CD14-positive monocyte (primary cell): ENCODE measurements at regions not wholly inside any gene's neighbourhood (a gene's known extent, or its start where the extent isn't known, plus 50 kb on each side); places are given as distances from the start of the nearest gene placed in this dataset.

Experiments
- DNase-seq, 3 donors: peaks; one replicate each; pipeline ENCODE4 v3.0.0-alpha.2; 2011 to 2022
- H2AFZ ChIP-seq: 2 replicates; pipeline ENCODE4 v1.6.0; 2012; ENCODE audit warnings: mild to moderate bottlenecking, low read depth, low read length, inconsistent platforms; ENCODE audit not compliant: insufficient read depth, poor library complexity, severe bottlenecking
- H3K27ac ChIP-seq, 2 donors: 1 replicate in 1 of 2; 2 replicates in 1 of 2; pipeline ENCODE4 v1.5.1; 2012 to 2013; ENCODE audit warnings: low read length in 2 of 2, control low read depth in 1 of 2, inconsistent platforms in 1 of 2, low read depth in 1 of 2, mild to moderate bottlenecking in 1 of 2
- H3K27me3 ChIP-seq, 2 donors: one replicate each; pipeline versions ENCODE4 v1.6.0 to v1.6.1; 2011 to 2013; ENCODE audit warnings: low read length in 2 of 2; ENCODE audit not compliant: control insufficient read depth in 2 of 2, insufficient read depth in 2 of 2
- H3K36me3 ChIP-seq, 2 donors: replicated peaks in 1 of 2; 1 replicate in 1 of 2; 2 replicates in 1 of 2; pipeline versions ENCODE4 v1.5.1 to v1.6.1; 2012 to 2013; ENCODE audit warnings: low read length in 2 of 2, control low read depth in 1 of 2, inconsistent platforms in 1 of 2, mild to moderate bottlenecking in 1 of 2; ENCODE audit not compliant: insufficient read depth in 2 of 2, control insufficient read depth in 1 of 2
- H3K4me1 ChIP-seq, 2 donors: 1 replicate in 1 of 2; 2 replicates in 1 of 2; pipeline versions ENCODE4 v1.5.1 to v1.6.1; 2012 to 2013; ENCODE audit warnings: low read length in 2 of 2, control low read depth in 1 of 2, inconsistent platforms in 1 of 2, mild to moderate bottlenecking in 1 of 2, moderate library complexity in 1 of 2; ENCODE audit not compliant: insufficient read depth in 2 of 2, control insufficient read depth in 1 of 2
- H3K4me2 ChIP-seq: replicated peaks from 2 replicates; pipeline ENCODE3; 2012; ENCODE audit warnings: low read length, moderate library complexity, mild to moderate bottlenecking; ENCODE audit not compliant: poor library complexity, severe bottlenecking; ENCODE audit errors: extremely low read depth
- H3K4me3 ChIP-seq, 3 experiments: fragments of 200-600 bp in 1 of 3; sonication (generic) in 1 of 3; replicated peaks in 1 of 3; 1 replicate in 2 of 3; 2 replicates in 1 of 3; pipeline ENCODE4 v1.5.1; 2011 to 2013; ENCODE audit warnings: low read length in 3 of 3, mild to moderate bottlenecking in 3 of 3, control low read depth in 2 of 3, low read depth in 2 of 3, inconsistent platforms in 1 of 3, moderate library complexity in 1 of 3
- H3K79me2 ChIP-seq: 2 replicates; pipeline ENCODE4 v1.6.0; 2012; ENCODE audit warnings: mild to moderate bottlenecking, control low read depth, inconsistent platforms, low read length, moderate library complexity; ENCODE audit not compliant: insufficient read depth
- H3K9ac ChIP-seq: 2 replicates; pipeline ENCODE4 v1.6.0; 2017; ENCODE audit warnings: low read length, mild to moderate bottlenecking; ENCODE audit not compliant: insufficient read depth, poor library complexity, severe bottlenecking
- H3K9me3 ChIP-seq, 2 donors: replicated peaks in 1 of 2; 1 replicate in 1 of 2; 2 replicates in 1 of 2; pipeline versions ENCODE4 v1.5.1 to v1.6.1; 2012 to 2013; ENCODE audit warnings: low read length in 2 of 2, control low read depth in 1 of 2; ENCODE audit not compliant: control insufficient read depth in 1 of 2, insufficient read depth in 1 of 2
- H4K20me1 ChIP-seq: 2 replicates; pipeline ENCODE4 v1.6.0; 2012; ENCODE audit warnings: mild to moderate bottlenecking, low read length, control low read depth, moderate library complexity; ENCODE audit not compliant: insufficient read depth
- H3K27ac Mint-ChIP-seq, 7 donors: one replicate each; pipeline ENCODE4 v1.8.0; 2020; ENCODE audit warnings: mild to moderate bottlenecking in 7 of 7, mixed read lengths in 7 of 7, moderate library complexity in 6 of 7, inconsistent platforms in 2 of 7
- H3K27me3 Mint-ChIP-seq, 3 donors: one replicate each; pipeline ENCODE4 v1.8.0; 2021 to 2022; ENCODE audit warnings: low read depth in 3 of 3, mild to moderate bottlenecking in 3 of 3, mixed read lengths in 3 of 3, moderate library complexity in 3 of 3, inconsistent platforms in 1 of 3
- H3K36me3 Mint-ChIP-seq, 2 donors: one replicate each; pipeline ENCODE4 v1.8.0; 2020; ENCODE audit warnings: mixed read lengths in 2 of 2, inconsistent platforms in 1 of 2, mild to moderate bottlenecking in 1 of 2
- H3K4me1 Mint-ChIP-seq: one replicate; pipeline ENCODE4 v1.8.0; 2020; ENCODE audit warnings: mild to moderate bottlenecking, mixed read lengths
- H3K4me3 Mint-ChIP-seq, 2 donors: one replicate each; pipeline ENCODE4 v1.8.0; 2020; ENCODE audit warnings: mild to moderate bottlenecking in 2 of 2, mixed read lengths in 2 of 2, moderate library complexity in 1 of 2
- H3K9me3 Mint-ChIP-seq, 7 donors: one replicate each; pipeline ENCODE4 v1.8.0; 2020 to 2022; ENCODE audit warnings: mixed read lengths in 7 of 7, mild to moderate bottlenecking in 6 of 7, moderate library complexity in 6 of 7, inconsistent platforms in 2 of 7
- WGBS: methylation state at CpG from one replicate; pipeline ENCODE4 v1.1.5; 2013; ENCODE audit warnings: missing lambda C conversion rate; ENCODE audit not compliant: insufficient coverage; 5-methylcytosine and 5-hydroxymethylcytosine counted together
- intact Hi-C, 2 donors: fragments of 100-400 bp; cut with micrococcal nuclease; formaldehyde crosslinking; loops; one replicate each; pipeline versions ENCODE4 v1.15.0 to v1.15.1; 2023
- TF ChIP-seq, protein P1 (sequence below): fragments of 200-600 bp; IDR thresholded peaks from one replicate; pipeline ENCODE4 v1.8.0; 2022; ENCODE audit warnings: antibody characterized with exemption, mild to moderate bottlenecking

DNA sequence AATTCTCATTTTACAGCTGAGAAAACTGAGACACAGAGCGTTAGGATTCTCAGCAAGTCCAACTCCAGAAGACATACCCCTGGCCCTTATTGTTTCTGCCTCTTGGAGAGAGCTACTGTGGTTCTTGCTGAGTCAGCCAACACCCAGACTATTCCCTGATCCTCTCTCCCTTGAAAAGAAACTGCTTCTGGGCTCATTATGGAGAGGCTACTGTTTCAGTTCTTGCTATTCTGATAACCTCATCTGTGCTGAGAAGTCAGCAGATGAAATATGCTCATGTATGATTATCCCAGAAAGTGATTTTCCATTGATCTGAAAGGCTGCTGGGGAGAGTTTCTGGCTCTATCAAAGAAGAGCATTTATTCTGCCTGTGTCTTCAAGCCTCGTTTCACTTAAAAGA is 455.6 kb upstream of the COBL start:
- Histone ChIP-seq H3K4me1 (no peaks in the 10 kb centered on the region), H3K9me3 (peaks cover 3 to 8% of the 10 kb centered on the region in 2 donors), H4K20me1 (no peaks in the 10 kb centered on the region), H3K36me3 (no peaks in the 10 kb centered on the region), H3K27ac (no peak overlapping the region), H3K9ac (no peak overlapping the region), H3K4me3 (no peak overlapping the region), H2AFZ (no peak overlapping the region), H3K79me2 (no peaks in the 10 kb centered on the region), H3K4me2 (no peak overlapping the region), H3K27me3 (no peaks in the 10 kb centered on the region)
- WGBS, result 75% methylated on average over 1 of the region's 2 CpGs
- no peaks in the 10 kb centered on the region for H3K36me3 Mint-ChIP-seq
- TF ChIP-seq, protein P1, sequence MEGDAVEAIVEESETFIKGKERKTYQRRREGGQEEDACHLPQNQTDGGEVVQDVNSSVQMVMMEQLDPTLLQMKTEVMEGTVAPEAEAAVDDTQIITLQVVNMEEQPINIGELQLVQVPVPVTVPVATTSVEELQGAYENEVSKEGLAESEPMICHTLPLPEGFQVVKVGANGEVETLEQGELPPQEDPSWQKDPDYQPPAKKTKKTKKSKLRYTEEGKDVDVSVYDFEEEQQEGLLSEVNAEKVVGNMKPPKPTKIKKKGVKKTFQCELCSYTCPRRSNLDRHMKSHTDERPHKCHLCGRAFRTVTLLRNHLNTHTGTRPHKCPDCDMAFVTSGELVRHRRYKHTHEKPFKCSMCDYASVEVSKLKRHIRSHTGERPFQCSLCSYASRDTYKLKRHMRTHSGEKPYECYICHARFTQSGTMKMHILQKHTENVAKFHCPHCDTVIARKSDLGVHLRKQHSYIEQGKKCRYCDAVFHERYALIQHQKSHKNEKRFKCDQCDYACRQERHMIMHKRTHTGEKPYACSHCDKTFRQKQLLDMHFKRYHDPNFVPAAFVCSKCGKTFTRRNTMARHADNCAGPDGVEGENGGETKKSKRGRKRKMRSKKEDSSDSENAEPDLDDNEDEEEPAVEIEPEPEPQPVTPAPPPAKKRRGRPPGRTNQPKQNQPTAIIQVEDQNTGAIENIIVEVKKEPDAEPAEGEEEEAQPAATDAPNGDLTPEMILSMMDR, result no peak
- no peak overlapping the region for H3K4me3 Mint-ChIP-seq
- intact Hi-C loops, result no loop called here
- peaks cover 0 to 4% (median 0%) of the 10 kb centered on the region in 7 donors for H3K9me3 Mint-ChIP-seq
- H3K27me3 Mint-ChIP-seq, result no peaks in the 10 kb centered on the region
- H3K27ac Mint-ChIP-seq, result no peak overlapping the region
- no peak for DNase-seq
- no peaks in the 10 kb centered on the region for H3K4me1 Mint-ChIP-seq

DNA sequence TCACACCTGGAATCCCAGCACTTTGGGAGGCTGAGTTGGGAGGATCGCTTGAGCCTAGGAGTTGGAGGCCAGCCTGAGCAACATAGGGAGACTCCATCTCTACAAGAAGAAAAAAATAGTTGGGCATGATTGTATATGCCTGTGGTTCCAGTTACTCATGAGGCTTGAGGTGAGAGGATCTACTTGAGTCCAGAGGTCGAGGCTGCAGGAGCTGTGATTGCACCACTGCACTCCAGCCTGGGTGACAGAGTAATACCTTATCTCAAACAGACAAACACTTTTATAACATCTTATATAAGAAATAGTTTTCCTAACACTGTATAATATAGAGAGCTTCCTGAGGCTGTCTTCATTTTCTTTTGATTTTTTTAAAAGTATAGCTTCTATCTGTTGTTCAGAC is 448.4 kb upstream of the COBL start:
- no peaks in the 10 kb centered on the region for H3K36me3 ChIP-seq
- H3K27me3 ChIP-seq, result no peaks in the 10 kb centered on the region
- DNase-seq, result no peak
- no peak overlapping the region for H3K9ac ChIP-seq
- H2AFZ ChIP-seq, result no peak overlapping the region
- Mint-ChIP-seq H3K4me3 (no peak overlapping the region), H3K27me3 (no peaks in the 10 kb centered on the region), H3K4me1 (no peaks in the 10 kb centered on the region), H3K27ac (no peak overlapping the region), H3K9me3 (peaks cover 0 to 8% (median 3%) of the 10 kb centered on the region in 7 donors), H3K36me3 (no peaks in the 10 kb centered on the region)
- no peaks in the 10 kb centered on the region for H3K4me1 ChIP-seq
- no peak overlapping the region for H3K4me3 ChIP-seq
- H3K9me3 ChIP-seq, result peaks cover 5 to 8% of the 10 kb centered on the region in 2 donors
- no CpG with 5 or more reads among the region's 2 CpGs for WGBS
- no peak overlapping the region for H3K4me2 ChIP-seq
- intact Hi-C loops, result no loop called here
- no peaks in the 10 kb centered on the region for H3K79me2 ChIP-seq
- TF ChIP-seq, protein P1, result no peak
- H4K20me1 ChIP-seq, result no peaks in the 10 kb centered on the region
- no peak overlapping the region for H3K27ac ChIP-seq
